Tibial nerve (tissue), 4 donors: ENCODE measurements at regions not wholly inside any gene's neighbourhood (a gene's known extent, or its start where the extent isn't known, plus 50 kb on each side); places are given as distances from the start of the nearest gene placed in this dataset.

Source experiments
- EP300 ChIP-seq, 2 donors: sonication (generic); formaldehyde crosslinking; IDR thresholded peaks; one replicate each; pipeline ENCODE4 v1.6.1; 2017; ENCODE audit warnings: antibody characterized with exemption in 2 of 2, mild to moderate bottlenecking in 1 of 2
- POLR2A ChIP-seq, 2 donors: fragments of 450-650 bp; IDR thresholded peaks; one replicate each; pipeline ENCODE4 v1.6.1; 2017; ENCODE audit warnings: antibody characterized with exemption in 2 of 2, mild to moderate bottlenecking in 2 of 2, moderate library complexity in 2 of 2
- TF ChIP-seq, protein P1 (sequence below), 5 experiments: fragments of 200-600 bp in 3 of 5; fragments of 450-650 bp in 2 of 5; sonication (generic) in 3 of 5; IDR thresholded peaks; one replicate each; pipeline ENCODE4 v1.5.1; 2016 to 2019; ENCODE audit warnings: antibody characterized with exemption in 5 of 5, mild to moderate bottlenecking in 3 of 5, moderate library complexity in 2 of 5

DNA sequence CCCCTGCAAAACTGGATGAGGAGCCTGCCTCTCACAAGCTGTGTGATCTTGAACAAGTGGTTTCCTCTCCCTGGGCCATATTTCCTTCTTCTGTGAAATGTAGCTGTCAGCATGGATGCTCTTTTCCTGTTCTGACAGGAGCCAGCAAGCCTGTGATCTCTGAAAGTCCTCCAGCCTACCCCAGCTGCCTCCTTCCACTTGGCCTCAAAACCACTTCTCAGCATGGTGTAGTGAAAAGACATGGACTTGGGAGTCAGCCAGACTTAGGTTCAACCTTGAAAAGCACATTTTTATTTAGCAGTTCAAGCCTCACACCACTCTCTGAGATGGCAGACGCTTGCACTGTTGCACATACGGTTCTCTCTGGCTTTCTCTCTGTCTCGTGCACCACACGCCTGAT lies 292.9 kb upstream of the DUSP10 start:
- TF ChIP-seq POLR2A (IDR thresholded peaks at IDR 0.05) (no peak), EP300 (IDR thresholded peaks at IDR 0.05) (no peak)
- TF ChIP-seq, protein P1, sequence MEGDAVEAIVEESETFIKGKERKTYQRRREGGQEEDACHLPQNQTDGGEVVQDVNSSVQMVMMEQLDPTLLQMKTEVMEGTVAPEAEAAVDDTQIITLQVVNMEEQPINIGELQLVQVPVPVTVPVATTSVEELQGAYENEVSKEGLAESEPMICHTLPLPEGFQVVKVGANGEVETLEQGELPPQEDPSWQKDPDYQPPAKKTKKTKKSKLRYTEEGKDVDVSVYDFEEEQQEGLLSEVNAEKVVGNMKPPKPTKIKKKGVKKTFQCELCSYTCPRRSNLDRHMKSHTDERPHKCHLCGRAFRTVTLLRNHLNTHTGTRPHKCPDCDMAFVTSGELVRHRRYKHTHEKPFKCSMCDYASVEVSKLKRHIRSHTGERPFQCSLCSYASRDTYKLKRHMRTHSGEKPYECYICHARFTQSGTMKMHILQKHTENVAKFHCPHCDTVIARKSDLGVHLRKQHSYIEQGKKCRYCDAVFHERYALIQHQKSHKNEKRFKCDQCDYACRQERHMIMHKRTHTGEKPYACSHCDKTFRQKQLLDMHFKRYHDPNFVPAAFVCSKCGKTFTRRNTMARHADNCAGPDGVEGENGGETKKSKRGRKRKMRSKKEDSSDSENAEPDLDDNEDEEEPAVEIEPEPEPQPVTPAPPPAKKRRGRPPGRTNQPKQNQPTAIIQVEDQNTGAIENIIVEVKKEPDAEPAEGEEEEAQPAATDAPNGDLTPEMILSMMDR (IDR thresholded peaks at IDR 0.05), result no peak
